IPS DF 6.9 (cell line): ENCODE measurements at regions not wholly inside any gene's neighbourhood (a gene's known extent, or its start where the extent isn't known, plus 50 kb on each side); places are given as distances from the start of the nearest gene placed in this dataset.

Experiments
- DNase-seq: peaks from one replicate; pipeline ENCODE4 v3.0.0-alpha.2; 2013; ENCODE audit warnings: low read depth, low spot score
- H3K27ac ChIP-seq: one replicate; pipeline ENCODE4 v1.5.1; 2013; ENCODE audit warnings: low read length, control low read depth
- H3K27me3 ChIP-seq: 2 replicates; pipeline ENCODE4 v1.6.1; 2013; ENCODE audit warnings: mild to moderate bottlenecking, low read length; ENCODE audit not compliant: control insufficient read depth, insufficient read depth
- H3K36me3 ChIP-seq: 2 replicates; pipeline ENCODE4 v1.6.1; 2013; ENCODE audit warnings: low read length; ENCODE audit not compliant: control insufficient read depth, insufficient read depth
- H3K4me1 ChIP-seq: 2 replicates; pipeline ENCODE4 v1.6.1; 2013; ENCODE audit warnings: low read length; ENCODE audit not compliant: control insufficient read depth, insufficient read depth
- H3K4me3 ChIP-seq: 2 replicates; pipeline ENCODE4 v1.5.1; 2013; ENCODE audit warnings: mild to moderate bottlenecking, low read length
- H3K9me3 ChIP-seq: 2 replicates; pipeline ENCODE4 v1.6.1; 2013; ENCODE audit warnings: low read length, inconsistent platforms; ENCODE audit not compliant: control insufficient read depth, insufficient read depth
- WGBS: extraction: QIAGEN DNeasy Blood & Tissue Kit; methylation state at CpG from one replicate; pipeline ENCODE4 v1.1.7; 2013; ENCODE audit warnings: mixed read lengths, missing lambda C conversion rate; ENCODE audit not compliant: insufficient read length, insufficient coverage; 5-methylcytosine and 5-hydroxymethylcytosine counted together

- Histone ChIP-seq H3K4me3 (no peak overlapping the region), H3K27me3 (no peaks in the 10 kb centered on the region), H3K27ac (no peak overlapping the region), H3K9me3 (no peaks in the 10 kb centered on the region), H3K4me1 (0 out of 2 replicates have a peak, but pooled peaks cover 2% of the 10 kb centered on the region), H3K36me3 (no peaks in the 10 kb centered on the region)
- no CpG with 5 or more reads among the region's 5 CpGs for WGBS
- no peak for DNase-seq
These were observed 119.5 kb upstream of the ISX start for GRCh38 chr22:34946339-34946985.

DNA sequence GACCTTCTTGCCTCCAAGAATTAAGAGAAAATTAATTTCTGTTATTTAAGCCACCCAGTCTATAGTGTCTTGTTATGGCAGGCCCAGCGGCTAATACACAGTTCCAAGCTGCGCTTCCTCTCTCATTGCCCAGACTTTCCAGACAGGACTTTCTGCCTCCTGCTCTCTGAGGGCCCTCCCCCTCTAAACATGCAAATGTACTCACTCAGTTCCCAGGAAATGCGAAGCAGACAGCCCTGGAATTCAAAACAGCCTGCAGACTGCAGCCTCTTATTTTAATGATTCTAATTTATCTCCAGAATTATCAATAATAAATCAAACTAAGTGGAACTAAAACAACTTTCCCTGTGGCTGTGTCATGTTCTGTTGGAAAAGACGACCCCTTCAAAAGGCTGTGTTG lies 115.5 kb upstream of the ISX start:
- Histone ChIP-seq H3K9me3 (no peaks in the 10 kb centered on the region), H3K27me3 (no peaks in the 10 kb centered on the region), H3K4me3 (no peak overlapping the region), H3K4me1 (0 out of 2 replicates have a peak, but pooled peaks cover 2% of the 10 kb centered on the region), H3K36me3 (no peaks in the 10 kb centered on the region), H3K27ac (no peak overlapping the region)
- no CpG with 5 or more reads among the region's 4 CpGs for WGBS
- DNase-seq: no peak

GRCh38 chr22:34951212-34951611 lies 114.7 kb upstream of the ISX start:
- no peak overlapping the region for H3K27ac ChIP-seq
- no peaks in the 10 kb centered on the region for H3K36me3 ChIP-seq
- no peaks in the 10 kb centered on the region for H3K9me3 ChIP-seq
- no peak overlapping the region for H3K4me3 ChIP-seq
- 0 out of 2 replicates have a peak, but pooled peaks cover 2% of the 10 kb centered on the region for H3K4me1 ChIP-seq
- WGBS: no CpG with 5 or more reads among the region's 3 CpGs
- H3K27me3 ChIP-seq: no peaks in the 10 kb centered on the region
- DNase-seq: no peak

GRCh38 chr22:34960005-34960404 lies 106.0 kb upstream of the ISX start:
- DNase-seq: no peak
- Histone ChIP-seq H3K27ac (no peak overlapping the region), H3K4me3 (no peak overlapping the region), H3K27me3 (no peaks in the 10 kb centered on the region), H3K4me1 (no peaks in the 10 kb centered on the region), H3K9me3 (no peaks in the 10 kb centered on the region), H3K36me3 (no peaks in the 10 kb centered on the region)
- no CpG with 5 or more reads among the region's 5 CpGs for WGBS

DNA sequence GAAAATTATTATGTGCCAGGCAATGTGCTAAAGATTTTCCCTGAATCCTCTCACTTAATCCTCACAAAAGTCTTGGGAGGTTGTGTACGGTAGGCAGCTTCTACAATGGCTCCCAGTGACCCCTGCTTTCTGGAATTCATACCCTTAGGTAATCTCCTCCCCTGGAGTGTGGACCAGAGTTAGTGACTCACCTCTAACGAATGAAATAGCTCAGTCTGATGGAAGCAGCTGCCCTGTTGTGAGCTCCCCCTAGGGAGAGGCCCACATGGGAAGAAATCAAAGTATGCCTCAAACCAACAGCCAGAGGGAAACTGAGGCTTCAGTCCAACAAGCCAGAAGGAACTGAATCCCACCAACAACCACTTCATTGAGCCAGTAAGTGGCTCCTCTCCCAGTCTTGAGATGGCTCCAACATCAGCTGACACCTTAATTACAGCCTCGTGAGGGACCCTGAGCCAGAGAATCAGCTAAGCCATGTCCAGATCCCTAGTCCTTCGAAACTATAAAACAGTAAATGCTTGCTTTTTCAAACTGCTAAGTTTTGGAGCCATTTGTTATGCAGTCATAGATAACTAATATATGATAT lies 98.9 kb upstream of the ISX start:
- Histone ChIP-seq H3K9me3 (no peaks in the 10 kb centered on the region), H3K27ac (no peak overlapping the region), H3K36me3 (no peaks in the 10 kb centered on the region), H3K4me3 (no peak overlapping the region), H3K4me1 (no peaks in the 10 kb centered on the region), H3K27me3 (no peaks in the 10 kb centered on the region)
- DNase-seq: no peak
- no CpG with 5 or more reads among the region's 4 CpGs for WGBS

DNA sequence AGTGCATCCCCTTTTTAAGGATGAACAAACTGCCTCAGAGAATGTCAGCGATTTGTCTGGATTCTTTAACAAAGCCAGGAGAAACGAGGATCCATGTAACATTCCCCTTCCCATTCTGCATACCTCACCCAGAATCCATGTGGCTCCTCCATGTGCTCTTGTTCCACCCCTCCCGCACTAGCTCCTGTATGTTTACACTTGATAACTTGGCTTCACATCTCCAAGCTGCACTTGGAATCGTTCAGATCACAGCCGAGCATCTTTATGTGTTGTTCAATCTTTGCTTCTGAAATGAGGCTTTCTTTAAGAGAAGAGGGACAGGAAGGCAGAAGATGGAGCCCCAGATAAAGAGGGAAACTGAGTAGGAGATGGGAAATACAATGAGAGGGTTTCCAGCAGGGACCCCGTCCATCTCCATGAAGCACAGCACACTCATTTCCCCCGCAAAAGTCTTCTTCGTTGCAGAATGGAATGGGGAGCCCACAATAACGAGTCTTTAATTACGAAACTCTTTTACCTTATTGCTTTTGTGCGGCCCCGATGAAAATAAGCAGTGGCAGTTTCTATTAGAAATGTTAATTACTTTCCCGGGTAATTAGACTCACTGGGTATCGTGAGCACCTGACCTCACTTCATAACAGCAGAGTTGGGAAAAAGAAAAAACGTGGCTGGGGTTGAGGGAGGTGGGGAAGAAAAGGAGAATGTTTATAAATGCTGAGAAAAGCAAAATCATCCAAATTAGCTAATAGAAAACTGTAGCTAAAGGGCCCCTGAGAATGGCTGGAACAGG lies 96.8 kb upstream of the ISX start:
- Histone ChIP-seq H3K4me1 (peaks cover 5% of the 10 kb centered on the region), H3K36me3 (no peaks in the 10 kb centered on the region), H3K9me3 (no peaks in the 10 kb centered on the region), H3K27ac (no peak overlapping the region), H3K4me3 (no peak overlapping the region), H3K27me3 (no peaks in the 10 kb centered on the region)
- no peak for DNase-seq
- WGBS: no CpG with 5 or more reads among the region's 15 CpGs

- Histone ChIP-seq H3K9me3 (no peaks in the 10 kb centered on the region), H3K4me1 (peaks cover 5% of the 10 kb centered on the region), H3K36me3 (no peaks in the 10 kb centered on the region), H3K27me3 (no peaks in the 10 kb centered on the region), H3K27ac (no peak overlapping the region), H3K4me3 (no peak overlapping the region)
- no peak for DNase-seq
- no CpG with 5 or more reads among the region's 2 CpGs for WGBS
These were observed 94.5 kb upstream of the ISX start for GRCh38 chr22:34971456-34971855.

- Histone ChIP-seq H3K36me3 (no peaks in the 10 kb centered on the region), H3K27me3 (no peaks in the 10 kb centered on the region), H3K9me3 (no peaks in the 10 kb centered on the region), H3K27ac (no peak overlapping the region), H3K4me1 (peaks cover 5% of the 10 kb centered on the region), H3K4me3 (no peak overlapping the region)
- WGBS: no CpG with 5 or more reads among the region's 8 CpGs
- no peak for DNase-seq
These were observed 93.6 kb upstream of the ISX start for GRCh38 chr22:34972191-34972897.

- Histone ChIP-seq H3K27me3 (no peaks in the 10 kb centered on the region), H3K4me1 (peaks cover 5% of the 10 kb centered on the region), H3K36me3 (no peaks in the 10 kb centered on the region), H3K9me3 (no peaks in the 10 kb centered on the region), H3K4me3 (no peak overlapping the region), H3K27ac (no peak overlapping the region)
- no CpG with 5 or more reads among the region's 1 CpG for WGBS
- DNase-seq: no peak
These were observed 92.9 kb upstream of the ISX start for GRCh38 chr22:34973016-34973415.

GRCh38 chr22:34973926-34974325 lies 92.0 kb upstream of the ISX start:
- no peak overlapping the region for H3K27ac ChIP-seq
- DNase-seq: no peak
- no CpG with 5 or more reads among the region's 2 CpGs for WGBS

More at GRCh38 chr22:34973926-34974325, 92.0 kb upstream of the ISX start:
- no peaks in the 10 kb centered on the region for H3K27me3 ChIP-seq
- H3K4me3 ChIP-seq: no peak overlapping the region
- H3K36me3 ChIP-seq: no peaks in the 10 kb centered on the region
- peaks cover 5% of the 10 kb centered on the region for H3K4me1 ChIP-seq
- H3K9me3 ChIP-seq: no peaks in the 10 kb centered on the region
